ENCODE measurements at regions not wholly inside any gene's neighbourhood (a gene's known extent, or its start where the extent isn't known, plus 50 kb on each side); places are given as distances from the start of the nearest gene placed in this dataset.

GRCh38 chr11:98561877-98562395, 458.8 kb upstream of the CNTN5 start:
- Histone ChIP-seq H3K4me2 (replicated peaks; ENCODE audit: low read depth, low read length, poor library complexity, severe bottlenecking) (no peak overlapping the region), H3K9ac (ENCODE audit: low read length) (no peak overlapping the region), H3K36me3 (replicated peaks in 1 of 2; ENCODE audit: control extremely low read depth in 1 of 2, control insufficient read depth in 1 of 2, extremely low read depth in 1 of 2, insufficient read depth in 2 of 2, low read length in 1 of 2) (no peaks in the 10 kb centered on the region), H3K9me3 (ENCODE audit: control extremely low read depth in 1 of 3, control insufficient read depth in 2 of 3, insufficient read depth in 1 of 3, low read length in 2 of 3) (peaks cover 0 to 1% (median 0%) of the 10 kb centered on the region in 3 donors), H3K79me2 (ENCODE audit: control insufficient read depth, insufficient read depth, low read length) (no peaks in the 10 kb centered on the region), H3K27ac (ENCODE audit: low read length in 2 of 2) (no peak overlapping the region), H3K4me1 (ENCODE audit: control insufficient read depth in 2 of 2, insufficient read depth in 2 of 2, low read length in 2 of 2) (no peaks in the 10 kb centered on the region), H4K20me1 (ENCODE audit: control insufficient read depth, insufficient read depth, low read length, poor library complexity, severe bottlenecking) (no peaks in the 10 kb centered on the region), H3K4me3 (ENCODE audit: control extremely low read depth in 1 of 5, extremely low read depth in 1 of 5, insufficient read depth in 1 of 5, low read depth in 2 of 5, low read length in 4 of 5) (no peak overlapping the region), H3K27me3 (replicated peaks in 1 of 4; ENCODE audit: control extremely low read depth in 1 of 4, control insufficient read depth in 3 of 4, insufficient read depth in 4 of 4, low read length in 3 of 4) (no peaks in the 10 kb centered on the region), H2AFZ (ENCODE audit: insufficient read depth, low read depth, low read length, poor library complexity, severe bottlenecking) (no peak overlapping the region)
- H3K27ac Mint-ChIP-seq: no peak overlapping the region
- DNase-seq: no peak
- ChIA-PET POLR2A (no interaction called here), CTCF (no interaction called here)
- intact Hi-C loops (cut with micrococcal nuclease): no loop called here
- no peaks in the 10 kb centered on the region for H3K9me3 Mint-ChIP-seq (ENCODE audit: insufficient read depth)
- ATAC-seq (ENCODE audit: low read depth): no peak
- H3K4me1 Mint-ChIP-seq: no peaks in the 10 kb centered on the region
- TF ChIP-seq EZH2 (IDR thresholded peaks at IDR 0.05; ENCODE audit: borderline replicate concordance, insufficient read depth, low read depth, low read length, poor library complexity, severe bottlenecking) (no peak), CTCF (IDR thresholded peaks at IDR 0.05) (no peak)
- H3K27me3 Mint-ChIP-seq: no peaks in the 10 kb centered on the region
- H3K4me3 Mint-ChIP-seq: no peak overlapping the region

- WGBS (ENCODE audit: insufficient coverage): 95% methylated on average over 2 of the region's 3 CpGs
- no peak overlapping the region for H3K4me3 ChIP-seq (ENCODE audit: control extremely low read depth in 1 of 5, extremely low read depth in 1 of 5, insufficient read depth in 1 of 5, low read depth in 2 of 5, low read length in 4 of 5)
Measured at GRCh38 chr11:98564233-98564632, 456.5 kb upstream of the CNTN5 start.

More at GRCh38 chr11:98564233-98564632, 456.5 kb upstream of the CNTN5 start:
- intact Hi-C loops (cut with micrococcal nuclease): no loop called here
- H3K27ac ChIP-seq (ENCODE audit: low read length in 2 of 2): no peak overlapping the region
- no peak for ATAC-seq (ENCODE audit: low read depth)
- no peak overlapping the region for H3K4me3 Mint-ChIP-seq
- peaks cover 0 to 5% (median 0%) of the 10 kb centered on the region in 3 donors for H3K9me3 ChIP-seq (ENCODE audit: control extremely low read depth in 1 of 3, control insufficient read depth in 2 of 3, insufficient read depth in 1 of 3, low read length in 2 of 3)
- no peak overlapping the region for H2AFZ ChIP-seq (ENCODE audit: insufficient read depth, low read depth, low read length, poor library complexity, severe bottlenecking)
- H3K9ac ChIP-seq (ENCODE audit: low read length): no peak overlapping the region
- H3K4me2 ChIP-seq (replicated peaks; ENCODE audit: low read depth, low read length, poor library complexity, severe bottlenecking): no peak overlapping the region
- H3K79me2 ChIP-seq (ENCODE audit: control insufficient read depth, insufficient read depth, low read length): no peaks in the 10 kb centered on the region
- no peaks in the 10 kb centered on the region for H4K20me1 ChIP-seq (ENCODE audit: control insufficient read depth, insufficient read depth, low read length, poor library complexity, severe bottlenecking)
- no peaks in the 10 kb centered on the region for H3K36me3 ChIP-seq (replicated peaks in 1 of 2; ENCODE audit: control extremely low read depth in 1 of 2, control insufficient read depth in 1 of 2, extremely low read depth in 1 of 2, insufficient read depth in 2 of 2, low read length in 1 of 2)
- ChIA-PET CTCF (no interaction called here), POLR2A (no interaction called here)
- no peak overlapping the region for H3K27ac Mint-ChIP-seq
- no peaks in the 10 kb centered on the region for H3K9me3 Mint-ChIP-seq (ENCODE audit: insufficient read depth)
- H3K27me3 ChIP-seq (replicated peaks in 1 of 4; ENCODE audit: control extremely low read depth in 1 of 4, control insufficient read depth in 3 of 4, insufficient read depth in 4 of 4, low read length in 3 of 4): no peaks in the 10 kb centered on the region
- no peaks in the 10 kb centered on the region for H3K4me1 ChIP-seq (ENCODE audit: control insufficient read depth in 2 of 2, insufficient read depth in 2 of 2, low read length in 2 of 2)
- no peaks in the 10 kb centered on the region for H3K4me1 Mint-ChIP-seq
- no peaks in the 10 kb centered on the region for H3K27me3 Mint-ChIP-seq
- no peak for DNase-seq
- no peak for TF ChIP-seq EZH2 (IDR thresholded peaks at IDR 0.05; ENCODE audit: borderline replicate concordance, insufficient read depth, low read depth, low read length, poor library complexity, severe bottlenecking)
- TF ChIP-seq CTCF (IDR thresholded peaks at IDR 0.05): no peak
